ENCODE measurements at regions not wholly inside any gene's neighbourhood (a gene's known extent, or its start where the extent isn't known, plus 50 kb on each side); places are given as distances from the start of the nearest gene placed in this dataset.
A peak's percentile ranks its signal among the peaks of the same experiment; 100 is the strongest.

- TF ChIP-seq CTCF (conservative IDR thresholded peaks at IDR 0.05 in 1 of 2, IDR thresholded peaks at IDR 0.05 in 1 of 2; ENCODE audit: low read depth in 1 of 2, low read length in 2 of 2), result no peak
- no peak for TF ChIP-seq EZH2 (IDR thresholded peaks at IDR 0.05; ENCODE audit: low read length, missing control alignments)
- Histone ChIP-seq H3K36me3 (ENCODE audit: control insufficient read depth, insufficient read depth, low read length) (no peaks in the 10 kb centered on the region), H3K27ac (ENCODE audit: insufficient read depth, low read length) (no peak overlapping the region), H4K20me1 (ENCODE audit: control insufficient read depth, extremely low read depth, insufficient read depth, low read length) (no peaks in the 10 kb centered on the region), H3K79me2 (ENCODE audit: control insufficient read depth, insufficient read depth, low read length) (no peaks in the 10 kb centered on the region), H3K4me1 (ENCODE audit: control insufficient read depth, extremely low read depth, insufficient read depth, low read length) (no peaks in the 10 kb centered on the region), H2AFZ (ENCODE audit: low read length) (no peak overlapping the region), H3K9me3 (ENCODE audit: control insufficient read depth, insufficient read depth, low read depth, low read length) (no peaks in the 10 kb centered on the region), H3K4me3 (replicated peaks in 1 of 4; ENCODE audit: control extremely low read depth in 1 of 4, insufficient read depth in 1 of 4, low read depth in 3 of 4, low read length in 4 of 4) (no peak overlapping the region), H3K27me3 (ENCODE audit: control insufficient read depth, insufficient read depth, low read length) (no peaks in the 10 kb centered on the region), H3K4me2 (ENCODE audit: extremely low read depth, insufficient read depth, low read length) (no peak overlapping the region), H3K9ac (ENCODE audit: insufficient read depth, low read length) (no peak overlapping the region)
- no peak for DNase-seq (ENCODE audit: low read depth in 2 of 2)
Observed at GRCh38 chr3:28674212-28674611, 325.6 kb upstream of the AZI2 start.

GRCh38 chr3:28677581-28677980, 329.0 kb upstream of the AZI2 start:
- H3K9me3 ChIP-seq (ENCODE audit: control insufficient read depth, insufficient read depth, low read depth, low read length), result no peaks in the 10 kb centered on the region
- H3K4me2 ChIP-seq (ENCODE audit: extremely low read depth, insufficient read depth, low read length), result no peak overlapping the region
- no peak overlapping the region for H3K4me3 ChIP-seq (replicated peaks in 1 of 4; ENCODE audit: control extremely low read depth in 1 of 4, insufficient read depth in 1 of 4, low read depth in 3 of 4, low read length in 4 of 4)
- no peak for TF ChIP-seq CTCF (conservative IDR thresholded peaks at IDR 0.05 in 1 of 2, IDR thresholded peaks at IDR 0.05 in 1 of 2; ENCODE audit: low read depth in 1 of 2, low read length in 2 of 2)
- TF ChIP-seq EZH2 (IDR thresholded peaks at IDR 0.05; ENCODE audit: low read length, missing control alignments), result no peak
- no peaks in the 10 kb centered on the region for H3K27me3 ChIP-seq (ENCODE audit: control insufficient read depth, insufficient read depth, low read length)
- no peak overlapping the region for H2AFZ ChIP-seq (ENCODE audit: low read length)
- H3K27ac ChIP-seq (ENCODE audit: insufficient read depth, low read length), result no peak overlapping the region
- H3K36me3 ChIP-seq (ENCODE audit: control insufficient read depth, insufficient read depth, low read length), result no peaks in the 10 kb centered on the region
- no peak for DNase-seq (ENCODE audit: low read depth in 2 of 2)
- H4K20me1 ChIP-seq (ENCODE audit: control insufficient read depth, extremely low read depth, insufficient read depth, low read length), result no peaks in the 10 kb centered on the region
- no peak overlapping the region for H3K9ac ChIP-seq (ENCODE audit: insufficient read depth, low read length)
- no peaks in the 10 kb centered on the region for H3K79me2 ChIP-seq (ENCODE audit: control insufficient read depth, insufficient read depth, low read length)
- no peaks in the 10 kb centered on the region for H3K4me1 ChIP-seq (ENCODE audit: control insufficient read depth, extremely low read depth, insufficient read depth, low read length)

- Histone ChIP-seq H3K27me3 (ENCODE audit: control insufficient read depth, insufficient read depth, low read length) (no peaks in the 10 kb centered on the region), H3K36me3 (ENCODE audit: control insufficient read depth, insufficient read depth, low read length) (no peaks in the 10 kb centered on the region), H3K9me3 (ENCODE audit: control insufficient read depth, insufficient read depth, low read depth, low read length) (no peaks in the 10 kb centered on the region), H3K27ac (ENCODE audit: insufficient read depth, low read length) (no peak overlapping the region), H3K4me3 (replicated peaks in 1 of 4; ENCODE audit: control extremely low read depth in 1 of 4, insufficient read depth in 1 of 4, low read depth in 3 of 4, low read length in 4 of 4) (no peak overlapping the region), H4K20me1 (ENCODE audit: control insufficient read depth, extremely low read depth, insufficient read depth, low read length) (no peaks in the 10 kb centered on the region), H3K79me2 (ENCODE audit: control insufficient read depth, insufficient read depth, low read length) (no peaks in the 10 kb centered on the region), H3K4me1 (ENCODE audit: control insufficient read depth, extremely low read depth, insufficient read depth, low read length) (no peaks in the 10 kb centered on the region), H3K9ac (ENCODE audit: insufficient read depth, low read length) (no peak overlapping the region), H3K4me2 (ENCODE audit: extremely low read depth, insufficient read depth, low read length) (no peak overlapping the region), H2AFZ (ENCODE audit: low read length) (no peak overlapping the region)
- DNase-seq (ENCODE audit: low read depth in 2 of 2), result peak in 1 of 2 donors; percentile 3
- TF ChIP-seq EZH2 (IDR thresholded peaks at IDR 0.05; ENCODE audit: low read length, missing control alignments) (no peak), CTCF (conservative IDR thresholded peaks at IDR 0.05 in 1 of 2, IDR thresholded peaks at IDR 0.05 in 1 of 2; ENCODE audit: low read depth in 1 of 2, low read length in 2 of 2) (no peak)
Observed at GRCh38 chr3:28678086-28678485, 329.5 kb upstream of the AZI2 start.

Data from fibroblast of lung (primary cell).